Stomach (tissue), 8 donors: ENCODE measurements at regions not wholly inside any gene's neighbourhood (a gene's known extent, or its start where the extent isn't known, plus 50 kb on each side); places are given as distances from the start of the nearest gene placed in this dataset.

Experiments used
- DNase-seq, 2 donors: peaks; one replicate each; pipeline versions ENCODE4 v3.0.0 to v3.0.0-alpha.2; 2013 to 2019
- H3K27ac ChIP-seq, 5 donors: fragments of 200-600 bp in 4 of 5; sonication (generic) in 4 of 5; one replicate each; pipeline ENCODE4 v1.5.1; 2013 to 2019; ENCODE audit warnings: mild to moderate bottlenecking in 1 of 5, moderate library complexity in 1 of 5
- H3K27me3 ChIP-seq, 3 donors: fragments of 200-600 bp; sonication (generic); one replicate each; pipeline ENCODE4 v1.5.1; 2017 to 2019; ENCODE audit warnings: mixed run types in 1 of 3
- H3K36me3 ChIP-seq, 4 donors: fragments of 200-600 bp; sonication (generic); 1 replicate in 3 of 4; 2 replicates in 1 of 4; pipeline ENCODE4 v1.5.1; 2016 to 2019
- H3K4me1 ChIP-seq, 4 donors: fragments of 200-600 bp; sonication (generic); one replicate each; pipeline ENCODE4 v1.5.1; 2016 to 2019
- H3K4me3 ChIP-seq, 4 donors: fragments of 200-600 bp; sonication (generic) in 3 of 4; one replicate each; pipeline ENCODE4 v1.5.1; 2016 to 2019; ENCODE audit warnings: mild to moderate bottlenecking in 1 of 4
- H3K9me3 ChIP-seq, 4 donors: fragments of 200-600 bp; sonication (generic); one replicate each; pipeline ENCODE4 v1.5.1; 2016 to 2019
- CTCF ChIP-seq, 7 experiments: fragments of 450-650 bp in 4 of 7; fragments of 200-600 bp in 3 of 7; sonication (generic) in 3 of 7; IDR thresholded peaks; one replicate each; pipeline ENCODE4 v1.5.1; 2016 to 2019; ENCODE audit warnings: antibody characterized with exemption in 7 of 7, control low read depth in 2 of 7, mild to moderate bottlenecking in 1 of 7
- EP300 ChIP-seq: sonication (generic); formaldehyde crosslinking; IDR thresholded peaks from one replicate; pipeline ENCODE4 v1.6.1; 2017; ENCODE audit warnings: antibody characterized with exemption
- POLR2A ChIP-seq, 4 donors: fragments of 450-650 bp; IDR thresholded peaks; one replicate each; pipeline ENCODE4 v1.6.1; 2016; ENCODE audit warnings: antibody characterized with exemption in 4 of 4, control low read depth in 2 of 4, mild to moderate bottlenecking in 1 of 4, moderate library complexity in 1 of 4
- POLR2AphosphoS5 ChIP-seq, 3 donors: sonication (generic); formaldehyde crosslinking; IDR thresholded peaks; one replicate each; pipeline ENCODE4 v1.6.1; 2016; ENCODE audit warnings: antibody characterized with exemption in 3 of 3
- WGBS, 5 donors: extraction: QIAGEN DNeasy Blood & Tissue Kit in 3 of 5; methylation state at CpG; one replicate each; pipeline versions ENCODE4 v1.1.5 to v1.1.7; 2013 to 2018; 5-methylcytosine and 5-hydroxymethylcytosine counted together
- intact Hi-C: fragments of 100-400 bp; cut with DNase I; formaldehyde crosslinking; loops from one replicate; pipeline ENCODE4 v1.15.1; 2023; ENCODE audit warnings: low total_unique reads
- donor health status: healthy with polysubstance abuse.
- donor health status: Bipolar disorder and iron deficiency.
- donor health status: healthy.

- peaks cover 0 to 8% (median 5%) of the 10 kb centered on the region in 4 donors for H3K9me3 ChIP-seq
- TF ChIP-seq CTCF (IDR thresholded peaks at IDR 0.05) (no peak), POLR2A (IDR thresholded peaks at IDR 0.05) (no peak), EP300 (no peak), POLR2AphosphoS5 (IDR thresholded peaks at IDR 0.05) (no peak)
- H3K27me3 ChIP-seq = peaks cover 4 to 94% (median 14%) of the 10 kb centered on the region in 3 donors
- intact Hi-C loops = no loop called here
- no peak overlapping the region for H3K27ac ChIP-seq
- no peaks in the 10 kb centered on the region for H3K36me3 ChIP-seq
- no peak overlapping the region for H3K4me3 ChIP-seq
- no peak for DNase-seq
- WGBS, 5 donors = 69 to 80% (median 76%) methylated on average over 8 of the region's 8 CpGs
- H3K4me1 ChIP-seq = peaks cover 0 to 10% (median 6%) of the 10 kb centered on the region in 4 donors
These were observed 99.4 kb upstream of the SDK2 start for GRCh38 chr17:73743518-73744201.

GRCh38 chr17:73744411-73744810, 100.2 kb upstream of the SDK2 start:
- no peak overlapping the region for H3K4me3 ChIP-seq
- no peak overlapping the region for H3K27ac ChIP-seq
- H3K27me3 ChIP-seq = peaks cover 4 to 89% (median 10%) of the 10 kb centered on the region in 3 donors
- H3K9me3 ChIP-seq = peaks cover 0 to 8% (median 5%) of the 10 kb centered on the region in 4 donors
- intact Hi-C loops = no loop called here
- TF ChIP-seq EP300 = no peak
- no peak for TF ChIP-seq CTCF (IDR thresholded peaks at IDR 0.05)
- TF ChIP-seq POLR2A (IDR thresholded peaks at IDR 0.05) = no peak
- TF ChIP-seq POLR2AphosphoS5 (IDR thresholded peaks at IDR 0.05) = no peak
- no peak for DNase-seq
- no peaks in the 10 kb centered on the region for H3K36me3 ChIP-seq
- H3K4me1 ChIP-seq = peaks cover 0 to 10% (median 6%) of the 10 kb centered on the region in 4 donors
- WGBS, 5 donors = 70 to 85% (median 78%) methylated on average over 6 to 7 of the region's 7 CpGs

- H3K27ac ChIP-seq = peak overlapping the region in 1 of 5 donors; percentile 50
- no peak overlapping the region for H3K4me3 ChIP-seq
- H3K36me3 ChIP-seq = no peaks in the 10 kb centered on the region
- DNase-seq = no peak
- no peak for TF ChIP-seq POLR2AphosphoS5 (IDR thresholded peaks at IDR 0.05)
- no peak for TF ChIP-seq CTCF (IDR thresholded peaks at IDR 0.05)
- no peak for TF ChIP-seq POLR2A (IDR thresholded peaks at IDR 0.05)
- intact Hi-C loops = no loop called here
- H3K9me3 ChIP-seq = peaks cover 0 to 8% (median 5%) of the 10 kb centered on the region in 4 donors
- 67 to 74% (median 71%) methylated on average over 12 of the region's 12 CpGs for WGBS, 5 donors
- H3K4me1 ChIP-seq = peaks cover 0 to 10% (median 6%) of the 10 kb centered on the region in 4 donors
- H3K27me3 ChIP-seq = peaks cover 0 to 68% (median 7%) of the 10 kb centered on the region in 3 donors
These were observed 102.2 kb upstream of the SDK2 start for GRCh38 chr17:73746314-73747073.

GRCh38 chr17:73747221-73748002, 103.2 kb upstream of the SDK2 start:
- peak overlapping the region in 2 of 5 donors; percentile 31 to 50 for H3K27ac ChIP-seq
- WGBS, 5 donors = 44 to 59% (median 57%) methylated on average over 15 of the region's 15 CpGs
- H3K9me3 ChIP-seq = peaks cover 0 to 4% (median 4%) of the 10 kb centered on the region in 4 donors
- no peak for TF ChIP-seq POLR2A (IDR thresholded peaks at IDR 0.05)
- TF ChIP-seq POLR2AphosphoS5 (IDR thresholded peaks at IDR 0.05) = peak in 1 of 3 donors; percentile 5
- intact Hi-C loops = no loop called here
- no peak overlapping the region for H3K4me3 ChIP-seq
- H3K27me3 ChIP-seq = peaks cover 0 to 60% (median 7%) of the 10 kb centered on the region in 3 donors
- H3K4me1 ChIP-seq = peaks cover 0 to 10% (median 6%) of the 10 kb centered on the region in 4 donors
- H3K36me3 ChIP-seq = no peaks in the 10 kb centered on the region
- DNase-seq = peak; percentile 44 to 58
